Chondrocyte (in vitro differentiated cells): ENCODE measurements at regions not wholly inside any gene's neighbourhood (a gene's known extent, or its start where the extent isn't known, plus 50 kb on each side); places are given as distances from the start of the nearest gene placed in this dataset.

Experiments
- DNase-seq: peaks from one replicate; pipeline ENCODE4 v3.0.0; 2021; ENCODE audit warnings: mixed read lengths, low spot score
- H3K27ac Mint-ChIP-seq: one replicate; pipeline ENCODE4 v1.8.0; 2021; ENCODE audit warnings: mild to moderate bottlenecking, moderate library complexity, mixed read lengths; ENCODE audit not compliant: unreplicated experiment
- H3K27me3 Mint-ChIP-seq: 2 replicates; pipeline ENCODE4 v1.8.0; 2021; ENCODE audit warnings: low read depth, mixed read lengths
- H3K36me3 Mint-ChIP-seq: 2 replicates; pipeline ENCODE4 v1.8.0; 2021; ENCODE audit warnings: low read depth, mixed read lengths
- H3K4me1 Mint-ChIP-seq: 2 replicates; pipeline ENCODE4 v1.8.0; 2021; ENCODE audit warnings: low read depth, mild to moderate bottlenecking, mixed read lengths
- H3K4me3 Mint-ChIP-seq: one replicate; pipeline ENCODE4 v1.8.0; 2021; ENCODE audit warnings: mild to moderate bottlenecking, moderate library complexity, mixed read lengths; ENCODE audit not compliant: unreplicated experiment
- H3K9me3 Mint-ChIP-seq: 2 replicates; pipeline ENCODE4 v1.8.0; 2021; ENCODE audit warnings: low read depth, mixed read lengths
- CTCF ChIP-seq: fragments of 200-600 bp; sonication (generic); IDR thresholded peaks from 2 replicates; pipeline ENCODE4 v1.5.0; 2021; ENCODE audit warnings: antibody characterized with exemption, mild to moderate bottlenecking, moderate library complexity

GRCh38 chr16:8481810-8482209, 108.5 kb downstream of the TMEM114 start:
- H3K27me3 Mint-ChIP-seq, result no peaks in the 10 kb centered on the region
- no peaks in the 10 kb centered on the region for H3K4me1 Mint-ChIP-seq
- no peaks in the 10 kb centered on the region for H3K36me3 Mint-ChIP-seq
- H3K4me3 Mint-ChIP-seq, result no peak overlapping the region
- peaks cover 3% of the 10 kb centered on the region for H3K9me3 Mint-ChIP-seq
- no peak for DNase-seq
- TF ChIP-seq CTCF, result no peak
- no peak overlapping the region for H3K27ac Mint-ChIP-seq

GRCh38 chr16:8476824-8477223, 113.5 kb downstream of the TMEM114 start:
- H3K9me3 Mint-ChIP-seq, result peaks cover 10% of the 10 kb centered on the region
- DNase-seq, result no peak
- no peak overlapping the region for H3K27ac Mint-ChIP-seq
- no peaks in the 10 kb centered on the region for H3K36me3 Mint-ChIP-seq
- H3K4me3 Mint-ChIP-seq, result no peak overlapping the region
- no peaks in the 10 kb centered on the region for H3K27me3 Mint-ChIP-seq
- no peaks in the 10 kb centered on the region for H3K4me1 Mint-ChIP-seq
- TF ChIP-seq CTCF, result no peak

- peaks cover 10% of the 10 kb centered on the region for H3K9me3 Mint-ChIP-seq
- H3K27me3 Mint-ChIP-seq, result no peaks in the 10 kb centered on the region
- no peak overlapping the region for H3K27ac Mint-ChIP-seq
- no peaks in the 10 kb centered on the region for H3K36me3 Mint-ChIP-seq
- TF ChIP-seq CTCF, result no peak
- no peak overlapping the region for H3K4me3 Mint-ChIP-seq
- no peak for DNase-seq
- H3K4me1 Mint-ChIP-seq, result no peaks in the 10 kb centered on the region
These were observed 115.7 kb downstream of the TMEM114 start for GRCh38 chr16:8474587-8474986.

GRCh38 chr16:8469102-8469778, 121.1 kb downstream of the TMEM114 start:
- DNase-seq, result no peak
- peaks cover 16% of the 10 kb centered on the region for H3K9me3 Mint-ChIP-seq
- no peak overlapping the region for H3K4me3 Mint-ChIP-seq
- TF ChIP-seq CTCF, result no peak
- no peaks in the 10 kb centered on the region for H3K4me1 Mint-ChIP-seq
- peaks cover 2% of the 10 kb centered on the region for H3K27me3 Mint-ChIP-seq
- no peak overlapping the region for H3K27ac Mint-ChIP-seq
- H3K36me3 Mint-ChIP-seq, result no peaks in the 10 kb centered on the region

GRCh38 chr16:8464979-8465378, 125.3 kb downstream of the TMEM114 start:
- H3K36me3 Mint-ChIP-seq, result no peaks in the 10 kb centered on the region
- H3K9me3 Mint-ChIP-seq, result peaks cover 10% of the 10 kb centered on the region
- no peak for TF ChIP-seq CTCF

More at GRCh38 chr16:8464979-8465378, 125.3 kb downstream of the TMEM114 start:
- H3K27me3 Mint-ChIP-seq, result peaks cover 6% of the 10 kb centered on the region
- no peak for DNase-seq
- H3K27ac Mint-ChIP-seq, result no peak overlapping the region
- H3K4me3 Mint-ChIP-seq, result no peak overlapping the region
- H3K4me1 Mint-ChIP-seq, result no peaks in the 10 kb centered on the region
